Esophagus (tissue), 2 donors: ENCODE measurements at regions not wholly inside any gene's neighbourhood (a gene's known extent, or its start where the extent isn't known, plus 50 kb on each side); places are given as distances from the start of the nearest gene placed in this dataset.

Experiments
- H3K27ac ChIP-seq, 2 donors: one replicate each; pipeline ENCODE4 v1.5.1; 2013; ENCODE audit warnings: low read depth in 2 of 2, mild to moderate bottlenecking in 2 of 2, inconsistent platforms in 1 of 2, low read length in 1 of 2, moderate library complexity in 1 of 2
- H3K27me3 ChIP-seq, 2 donors: one replicate each; pipeline ENCODE4 v1.6.1; 2013; ENCODE audit warnings: low read length in 2 of 2, control low read depth in 1 of 2, mild to moderate bottlenecking in 1 of 2; ENCODE audit not compliant: insufficient read depth in 2 of 2, control insufficient read depth in 1 of 2
- H3K36me3 ChIP-seq, 2 donors: one replicate each; pipeline ENCODE4 v1.6.1; 2013; ENCODE audit warnings: low read length in 1 of 2; ENCODE audit not compliant: control insufficient read depth in 2 of 2, insufficient read depth in 2 of 2
- H3K4me1 ChIP-seq, 2 donors: one replicate each; pipeline ENCODE4 v1.6.1; 2013; ENCODE audit warnings: low read length in 1 of 2; ENCODE audit not compliant: control insufficient read depth in 2 of 2, insufficient read depth in 2 of 2
- H3K4me3 ChIP-seq, 2 donors: one replicate each; pipeline ENCODE4 v1.5.1; 2013; ENCODE audit warnings: low read length in 2 of 2, mild to moderate bottlenecking in 2 of 2, low read depth in 1 of 2, moderate library complexity in 1 of 2
- H3K9me3 ChIP-seq, 2 donors: one replicate each; pipeline ENCODE4 v1.6.1; 2013; ENCODE audit warnings: mild to moderate bottlenecking in 2 of 2, low read depth in 1 of 2, low read length in 1 of 2, moderate library complexity in 1 of 2; ENCODE audit not compliant: control insufficient read depth in 2 of 2, insufficient read depth in 1 of 2
- WGBS, 2 donors: extraction: QIAGEN DNeasy Blood & Tissue Kit; methylation state at CpG; one replicate each; pipeline ENCODE4 v1.1.7; 2013; 5-methylcytosine and 5-hydroxymethylcytosine counted together
- donor health status: healthy with polysubstance abuse.
- donor health status: Bipolar disorder and iron deficiency.

DNA sequence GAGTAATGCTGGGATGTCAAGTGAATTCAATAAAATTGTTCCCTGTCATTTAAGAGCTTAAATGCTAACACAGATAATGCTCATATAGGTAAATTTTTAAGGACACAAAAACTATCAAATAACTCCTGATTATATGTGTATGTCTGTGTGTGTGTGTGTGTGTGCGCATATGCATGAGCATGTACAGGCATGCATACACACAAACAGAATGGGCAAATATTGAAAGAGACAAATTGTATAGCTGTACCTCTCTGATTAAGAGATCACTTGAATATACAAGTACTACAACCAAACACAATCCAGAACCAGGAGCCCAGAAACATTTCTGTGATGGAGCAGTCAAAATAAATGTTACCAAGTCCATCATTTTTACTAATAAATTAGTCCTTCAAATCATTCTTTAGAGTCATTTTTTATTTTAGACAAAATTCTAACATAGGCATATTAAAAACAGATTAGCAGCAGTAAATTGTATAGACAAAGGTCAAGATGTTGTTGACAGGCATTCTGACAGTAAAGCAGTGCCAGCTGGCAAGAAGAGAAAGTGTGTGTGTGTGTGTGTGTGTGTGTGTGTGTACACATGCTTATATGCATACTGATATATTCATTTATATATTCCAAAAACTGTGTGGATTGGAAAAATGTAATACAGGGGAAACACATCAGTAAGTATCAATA lies 145.3 kb downstream of the CD47 start:
- H3K27ac ChIP-seq = no peak overlapping the region
- H3K4me3 ChIP-seq = no peak overlapping the region
- H3K4me1 ChIP-seq = no peaks in the 10 kb centered on the region
- H3K27me3 ChIP-seq = no peaks in the 10 kb centered on the region
- WGBS, 2 donors = 77 to 82% methylated on average over 1 of the region's 1 CpG
- no peaks in the 10 kb centered on the region for H3K36me3 ChIP-seq
- H3K9me3 ChIP-seq = no peaks in the 10 kb centered on the region

DNA sequence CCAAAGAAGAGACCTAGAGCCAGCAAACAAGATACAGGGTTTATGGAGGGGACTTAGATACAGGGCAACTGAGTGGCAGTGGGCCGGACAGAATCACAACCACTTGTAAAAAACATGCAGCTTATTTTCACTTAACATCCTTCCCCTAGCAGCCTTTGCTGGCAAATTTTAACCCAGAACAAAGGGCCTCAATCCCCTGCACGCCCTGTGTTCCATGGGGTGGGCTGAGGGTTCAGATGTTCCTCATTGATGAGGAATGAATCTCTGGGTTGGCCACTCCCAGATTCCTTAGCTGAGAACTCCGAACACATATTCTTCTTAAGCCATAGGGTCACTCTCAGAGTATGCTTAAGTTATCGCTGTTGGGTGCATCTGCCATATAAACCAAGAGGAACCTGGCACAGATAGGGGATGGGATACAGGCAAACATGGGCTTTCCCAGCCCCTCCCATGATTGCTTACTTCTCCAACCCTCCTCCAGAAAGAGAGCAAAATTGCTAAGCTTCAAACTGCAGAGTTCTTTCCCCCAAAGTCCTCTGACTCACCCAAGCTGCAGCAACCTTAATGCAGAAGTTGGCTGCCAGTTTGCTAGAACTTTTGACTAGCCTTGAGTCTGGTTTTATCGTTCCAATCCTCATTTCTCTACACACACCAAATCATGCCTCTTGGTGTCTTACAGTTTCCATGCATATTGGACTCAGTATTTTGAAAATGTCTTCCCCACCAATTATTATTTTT lies 146.9 kb downstream of the CD47 start:
- Histone ChIP-seq H3K27ac (no peak overlapping the region), H3K36me3 (no peaks in the 10 kb centered on the region), H3K4me3 (no peak overlapping the region), H3K27me3 (no peaks in the 10 kb centered on the region), H3K9me3 (no peaks in the 10 kb centered on the region), H3K4me1 (no peaks in the 10 kb centered on the region)
- 79 to 80% methylated on average over 5 of the region's 5 CpGs for WGBS, 2 donors

DNA sequence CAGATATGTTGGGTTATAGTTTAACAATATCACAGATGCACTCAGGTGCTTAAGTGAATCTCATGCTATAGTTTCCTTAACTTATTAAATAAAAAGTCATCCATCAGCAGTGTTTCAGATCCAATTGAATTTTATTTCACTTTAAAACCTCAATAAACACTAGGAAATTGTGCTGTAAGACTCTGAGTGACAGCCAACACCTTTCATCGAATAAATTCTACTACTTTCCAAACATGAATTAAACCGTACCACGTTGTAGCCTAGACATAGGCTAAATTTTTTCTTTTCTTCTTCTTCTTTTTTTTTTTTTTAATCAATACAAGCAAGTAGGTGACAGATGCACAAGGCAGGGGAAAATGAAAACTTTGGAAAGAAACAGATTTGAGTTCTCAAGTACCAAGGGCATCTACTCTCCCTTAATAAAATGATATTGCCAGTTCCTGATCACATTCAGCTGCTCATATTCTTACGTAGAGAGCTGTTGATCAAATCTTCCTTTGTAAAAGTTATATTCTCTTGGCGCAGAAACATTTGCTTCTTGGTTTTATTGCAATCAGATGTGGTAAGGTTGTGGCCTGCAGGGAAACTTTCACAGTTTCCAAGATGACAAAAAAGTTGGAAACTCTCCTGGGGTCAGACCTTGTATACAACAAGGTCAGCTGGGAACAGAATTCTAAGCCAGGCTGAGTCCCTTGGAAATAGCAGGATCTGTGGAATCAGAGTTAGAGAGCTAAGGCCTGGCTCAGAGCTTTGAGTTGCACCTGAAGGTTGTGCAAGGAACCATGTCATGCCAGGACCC lies 147.7 kb downstream of the CD47 start:
- WGBS, 2 donors = 86% methylated on average over 5 of the region's 5 CpGs
- H3K27ac ChIP-seq = no peak overlapping the region

DNA sequence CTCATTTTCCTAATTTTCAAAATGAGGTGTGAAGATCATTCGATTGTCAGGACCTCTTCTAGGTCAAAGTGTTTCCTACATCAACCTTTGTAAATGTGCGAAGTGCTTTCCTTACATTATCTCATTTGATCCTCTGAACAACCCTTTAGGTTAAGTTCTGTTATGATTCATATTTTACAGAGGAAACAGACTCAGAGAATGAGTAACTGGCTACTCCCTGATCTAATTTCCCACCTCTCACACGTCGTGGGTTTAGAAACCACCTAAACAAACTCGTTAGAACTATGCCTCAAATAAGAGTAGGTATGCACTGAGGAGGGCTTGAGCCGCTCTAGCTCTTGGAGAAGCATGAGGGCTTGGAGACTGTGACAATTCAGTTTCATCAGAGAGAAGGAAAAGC lies 148.6 kb downstream of the CD47 start:
- no peak overlapping the region for H3K27ac ChIP-seq
- 44 to 55% methylated on average over 6 of the region's 6 CpGs for whole genome bisulfite sequencing, 2 donors

More for the DNA sequence above, 147.7 kb downstream of the CD47 start:
- Histone ChIP-seq H3K27me3 (no peaks in the 10 kb centered on the region), H3K36me3 (no peaks in the 10 kb centered on the region), H3K4me3 (no peak overlapping the region), H3K9me3 (no peaks in the 10 kb centered on the region), H3K4me1 (no peaks in the 10 kb centered on the region)

DNA sequence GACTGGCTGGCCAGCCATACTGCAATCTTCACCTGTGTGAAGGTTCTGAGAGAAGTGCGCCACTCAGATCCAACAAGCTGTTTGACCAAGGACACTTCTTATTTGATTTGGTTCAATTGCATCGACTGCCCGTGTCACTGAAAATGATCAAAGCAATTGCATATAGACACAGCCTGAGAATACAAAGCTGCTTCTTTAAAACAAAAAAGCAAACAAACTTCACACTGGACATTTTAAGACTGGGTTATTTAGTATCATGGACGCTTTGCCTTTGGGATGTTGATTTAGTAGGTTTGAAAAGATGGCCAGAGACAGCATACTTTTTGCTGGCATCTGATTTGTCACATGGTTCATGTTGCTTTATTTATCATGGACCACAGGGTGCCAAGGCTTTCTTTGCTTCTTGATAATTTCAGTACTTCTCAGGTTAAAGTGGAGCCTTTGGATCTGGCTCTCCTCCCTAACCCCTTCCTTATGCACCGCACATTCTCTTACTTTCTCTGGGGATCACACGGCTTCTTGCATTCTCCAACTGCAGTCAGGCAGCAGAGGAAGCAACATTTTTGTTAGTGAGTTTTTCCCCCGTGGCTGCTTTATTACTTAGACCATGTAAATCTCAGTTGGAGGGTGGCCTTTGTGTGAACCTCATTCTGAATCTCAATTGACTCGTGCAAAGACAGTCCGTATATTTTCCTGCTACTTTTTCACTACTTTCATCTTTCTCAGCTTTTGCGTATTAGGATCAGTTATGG lies 151.0 kb downstream of the CD47 start:
- H3K4me1 ChIP-seq = no peaks in the 10 kb centered on the region
- H3K4me3 ChIP-seq = no peak overlapping the region
- 62 to 63% methylated on average over 10 of the region's 10 CpGs for WGBS, 2 donors
- H3K36me3 ChIP-seq = no peaks in the 10 kb centered on the region
- H3K27ac ChIP-seq = no peak overlapping the region
- no peaks in the 10 kb centered on the region for H3K27me3 ChIP-seq
- no peaks in the 10 kb centered on the region for H3K9me3 ChIP-seq

More for the DNA sequence above, 148.6 kb downstream of the CD47 start:
- no peaks in the 10 kb centered on the region for H3K36me3 ChIP-seq
- H3K4me3 ChIP-seq = no peak overlapping the region
- no peaks in the 10 kb centered on the region for H3K4me1 ChIP-seq
- no peaks in the 10 kb centered on the region for H3K9me3 ChIP-seq
- H3K27me3 ChIP-seq = no peaks in the 10 kb centered on the region

DNA sequence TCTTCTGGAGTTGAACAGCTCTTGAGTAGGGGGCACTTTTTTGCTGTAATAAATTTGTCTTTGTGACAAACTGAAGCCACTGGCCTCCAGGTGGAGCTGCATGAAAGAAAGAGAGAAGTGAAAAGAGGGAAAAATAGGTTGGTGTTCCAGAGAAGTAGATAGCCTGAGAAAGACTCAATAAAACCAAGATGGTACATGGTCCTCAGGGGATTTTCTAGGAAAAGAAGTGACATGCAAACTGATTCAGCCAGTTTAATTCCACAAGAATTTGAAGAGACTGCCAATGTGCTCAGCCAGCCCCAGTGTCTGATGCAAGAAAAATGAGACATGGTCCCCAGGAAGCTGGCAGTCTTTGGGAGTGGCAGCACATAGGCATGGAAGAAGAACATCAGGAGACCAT lies 152.7 kb downstream of the CD47 start:
- Histone ChIP-seq H3K27me3 (no peaks in the 10 kb centered on the region), H3K36me3 (no peaks in the 10 kb centered on the region), H3K4me3 (no peak overlapping the region), H3K27ac (no peak overlapping the region), H3K4me1 (no peaks in the 10 kb centered on the region), H3K9me3 (no peaks in the 10 kb centered on the region)

DNA sequence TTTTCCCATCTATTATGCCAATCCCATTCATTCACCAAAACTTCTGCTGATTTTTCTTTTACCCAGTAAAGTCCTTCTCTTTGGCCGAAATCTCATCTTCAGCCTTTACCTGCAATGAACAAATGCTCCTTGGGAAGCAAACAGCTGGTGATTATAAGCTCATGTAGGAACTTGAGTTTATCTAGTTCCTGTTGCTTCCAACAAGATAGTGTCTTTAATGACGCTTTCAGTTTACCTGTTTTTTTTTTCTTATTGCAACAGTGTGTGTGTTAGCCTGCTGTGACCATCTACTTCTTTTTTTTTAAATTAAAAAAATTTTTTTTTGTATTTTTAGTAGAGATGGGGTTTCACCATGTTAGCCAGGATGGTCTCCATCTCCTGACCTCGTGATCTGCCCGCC lies 156.0 kb downstream of the CD47 start:
- no peaks in the 10 kb centered on the region for H3K27me3 ChIP-seq
- no peaks in the 10 kb centered on the region for H3K4me1 ChIP-seq
- no peak overlapping the region for H3K27ac ChIP-seq
- H3K4me3 ChIP-seq = no peak overlapping the region
- H3K9me3 ChIP-seq = no peaks in the 10 kb centered on the region
- WGBS, 2 donors = 83 to 96% methylated on average over 4 of the region's 4 CpGs
- H3K36me3 ChIP-seq = no peaks in the 10 kb centered on the region

DNA sequence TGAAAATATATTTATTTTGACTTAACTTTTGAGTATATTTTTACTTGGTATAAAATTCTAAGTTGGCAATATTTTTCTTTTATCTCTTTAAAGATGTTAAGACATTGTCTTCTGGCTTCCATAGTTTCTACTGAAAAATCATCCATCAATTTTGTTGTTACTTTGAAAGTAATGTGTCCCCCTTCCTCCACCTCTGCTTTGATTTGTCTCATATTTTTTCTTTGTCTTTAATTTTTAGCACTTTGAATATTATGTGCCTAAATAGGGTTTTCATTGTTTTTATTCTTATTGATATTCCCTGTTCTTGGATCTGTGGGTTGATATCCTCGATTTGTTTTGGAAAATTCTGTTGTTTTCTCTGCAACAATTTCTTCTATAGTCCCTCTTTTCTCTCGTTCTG lies 157.4 kb downstream of the CD47 start:
- Histone ChIP-seq H3K36me3 (no peaks in the 10 kb centered on the region), H3K27me3 (no peaks in the 10 kb centered on the region), H3K27ac (no peak overlapping the region), H3K4me1 (no peaks in the 10 kb centered on the region), H3K4me3 (no peak overlapping the region), H3K9me3 (no peaks in the 10 kb centered on the region)
- 91% methylated on average over 2 of the region's 2 CpGs for WGBS, 2 donors

DNA sequence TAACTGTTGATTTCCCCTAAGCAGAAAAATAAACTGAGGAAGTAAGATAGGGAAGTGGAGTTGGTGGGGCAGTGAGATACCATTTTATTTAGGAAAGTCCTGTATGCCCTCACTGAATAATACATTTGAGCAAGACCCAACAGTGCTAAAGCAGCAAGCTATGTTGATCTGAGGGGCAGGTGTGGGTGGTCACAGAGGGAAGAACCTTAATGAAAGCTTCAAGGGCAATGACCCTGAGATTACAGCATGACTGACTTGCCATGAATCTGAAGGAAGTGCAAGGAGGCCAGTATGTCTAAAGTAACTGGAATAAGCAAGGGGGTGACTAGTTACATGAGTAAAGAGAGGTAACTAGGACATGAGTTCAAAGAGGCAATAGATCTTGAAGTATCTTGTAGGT lies 159.5 kb downstream of the CD47 start:
- Histone ChIP-seq H3K4me3 (no peak overlapping the region), H3K4me1 (no peaks in the 10 kb centered on the region), H3K27ac (no peak overlapping the region), H3K36me3 (no peaks in the 10 kb centered on the region), H3K27me3 (no peaks in the 10 kb centered on the region), H3K9me3 (no peaks in the 10 kb centered on the region)
